NCI-H1694 (cell line): ENCODE measurements at regions not wholly inside any gene's neighbourhood (a gene's known extent, or its start where the extent isn't known, plus 50 kb on each side); places are given as distances from the start of the nearest gene placed in this dataset.

Experiments
- DNase-seq: peaks from one replicate; lab custom pipeline; 2025; lab: John Stamatoyannopoulos, UW

- DNase-seq, result no peak
Measured at GRCh38 chr1:38546636-38547035, 312.9 kb downstream of the RRAGC start.

GRCh38 chr1:38541223-38541622 lies 318.3 kb downstream of the RRAGC start:
- no peak for DNase-seq

DNA sequence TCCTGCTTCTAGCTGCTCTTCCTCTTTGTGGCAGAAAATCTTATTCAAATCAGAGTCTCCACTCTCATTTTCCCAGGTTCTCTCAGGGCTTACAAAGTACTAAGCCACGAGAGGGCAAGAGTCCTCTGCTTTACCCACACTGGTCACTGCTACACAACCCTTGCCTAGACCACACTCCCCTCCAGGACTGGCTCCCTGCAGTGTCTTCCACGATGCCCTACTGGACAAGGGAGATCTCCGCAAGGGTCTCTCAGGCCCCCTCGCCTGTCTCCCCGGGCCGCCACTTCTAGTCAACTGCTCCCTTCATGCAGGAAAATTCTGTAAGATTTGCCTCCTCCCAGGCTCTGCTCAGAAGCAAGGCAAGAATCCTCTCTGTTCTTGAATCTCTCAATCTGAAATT lies 319.6 kb downstream of the RRAGC start:
- no peak for DNase-seq

- no peak for DNase-seq
Measured at GRCh38 chr1:38538834-38539233, 320.7 kb downstream of the RRAGC start.

DNA sequence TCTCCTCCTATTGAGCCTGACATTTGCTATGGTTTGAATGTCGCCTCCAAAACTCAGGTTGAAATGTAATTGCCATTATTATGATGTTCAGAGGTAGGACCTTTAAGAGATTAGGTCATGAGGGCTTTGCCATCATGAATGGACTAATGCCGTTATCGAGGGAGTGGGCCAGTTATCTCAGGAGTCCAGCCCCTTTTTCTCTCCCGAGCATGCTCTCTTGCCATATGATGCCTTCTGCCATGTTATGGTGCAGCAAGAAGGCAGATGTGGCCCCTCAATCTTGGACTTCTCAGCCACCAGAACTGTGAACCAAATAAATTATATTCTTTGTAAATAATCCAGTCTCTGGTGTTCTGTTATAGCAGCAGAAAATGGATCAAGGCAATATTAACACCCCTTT lies 323.5 kb downstream of the RRAGC start:
- DNase-seq, result no peak

DNA sequence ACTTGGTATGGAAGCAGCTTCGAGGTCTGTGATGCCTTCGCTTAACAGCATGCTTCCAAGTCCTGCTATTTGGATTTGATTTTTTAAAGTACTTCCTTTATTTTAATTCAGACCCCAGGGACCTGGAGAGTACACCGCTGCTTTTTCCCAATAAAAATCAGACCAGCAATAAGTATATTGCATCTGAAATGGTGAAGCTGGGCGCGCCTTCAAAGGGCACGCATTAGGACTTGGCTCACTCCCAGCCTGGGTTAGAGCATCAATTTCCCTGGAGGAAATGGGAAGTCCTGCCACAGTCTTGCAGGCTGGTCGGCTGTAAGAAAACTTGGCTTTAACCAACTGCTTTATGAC lies 325.1 kb downstream of the RRAGC start:
- DNase-seq, result no peak

DNA sequence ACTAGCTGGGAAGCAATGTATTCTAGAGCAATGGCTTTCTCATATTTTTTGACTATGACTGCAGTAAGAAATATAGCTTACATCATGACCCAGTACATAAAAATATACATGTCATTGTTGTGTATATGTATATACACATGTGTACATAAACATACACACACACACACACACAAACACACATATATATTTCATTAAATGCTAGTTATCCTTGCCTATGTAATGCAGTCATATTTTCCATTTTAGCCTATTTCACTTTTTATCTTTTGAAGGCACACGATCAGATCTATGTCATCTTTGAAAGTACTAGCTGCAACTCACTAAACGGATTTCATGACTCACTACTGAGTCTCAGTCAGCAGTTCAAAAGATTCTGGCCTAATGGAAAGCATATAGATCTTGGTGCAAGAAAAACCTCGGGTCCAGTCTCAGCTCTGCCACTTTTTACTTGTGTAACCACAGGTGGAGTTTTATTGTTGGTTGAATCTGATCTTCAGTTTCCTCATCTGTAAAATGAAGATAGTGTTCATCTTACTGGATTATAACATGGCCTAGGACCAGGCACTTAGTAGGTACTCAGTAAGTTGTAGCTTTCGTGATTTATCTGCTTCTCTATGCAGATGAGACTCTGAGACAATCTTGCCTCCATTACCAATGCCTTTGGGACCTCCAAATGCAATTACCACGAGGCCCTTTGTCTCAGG lies 325.6 kb downstream of the RRAGC start:
- DNase-seq, result no peak

- no peak for DNase-seq
Measured at GRCh38 chr1:38530957-38531356, 328.6 kb downstream of the RRAGC start.

GRCh38 chr1:38529946-38530345 lies 329.6 kb downstream of the RRAGC start:
- no peak for DNase-seq

DNA sequence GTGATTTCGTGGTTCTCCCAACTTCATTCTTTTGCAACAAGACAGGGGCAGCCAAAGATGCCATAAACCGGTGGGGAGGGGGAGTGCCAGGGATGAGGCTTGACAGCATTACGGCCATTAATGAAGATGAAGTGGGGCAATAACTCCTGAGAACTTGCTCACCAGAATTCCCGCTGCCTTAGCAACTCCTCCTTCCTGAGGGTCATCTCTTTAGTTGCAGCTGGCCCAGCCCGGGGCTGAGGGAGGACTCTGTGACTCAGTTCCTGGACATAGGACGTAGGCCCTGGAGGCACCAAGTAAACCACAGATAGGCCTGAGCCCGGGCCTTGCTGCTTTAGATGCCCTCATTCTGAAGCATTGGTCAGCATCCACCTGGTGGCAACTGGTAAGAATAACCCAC lies 330.2 kb downstream of the RRAGC start:
- no peak for DNase-seq

- DNase-seq, result no peak
Measured at GRCh38 chr1:38528623-38529022, 330.9 kb downstream of the RRAGC start.

- no peak for DNase-seq
Measured at GRCh38 chr1:38527373-38527966, 332.1 kb downstream of the RRAGC start.

- no peak for DNase-seq
Measured at GRCh38 chr1:38526046-38526445, 333.5 kb downstream of the RRAGC start.

DNA sequence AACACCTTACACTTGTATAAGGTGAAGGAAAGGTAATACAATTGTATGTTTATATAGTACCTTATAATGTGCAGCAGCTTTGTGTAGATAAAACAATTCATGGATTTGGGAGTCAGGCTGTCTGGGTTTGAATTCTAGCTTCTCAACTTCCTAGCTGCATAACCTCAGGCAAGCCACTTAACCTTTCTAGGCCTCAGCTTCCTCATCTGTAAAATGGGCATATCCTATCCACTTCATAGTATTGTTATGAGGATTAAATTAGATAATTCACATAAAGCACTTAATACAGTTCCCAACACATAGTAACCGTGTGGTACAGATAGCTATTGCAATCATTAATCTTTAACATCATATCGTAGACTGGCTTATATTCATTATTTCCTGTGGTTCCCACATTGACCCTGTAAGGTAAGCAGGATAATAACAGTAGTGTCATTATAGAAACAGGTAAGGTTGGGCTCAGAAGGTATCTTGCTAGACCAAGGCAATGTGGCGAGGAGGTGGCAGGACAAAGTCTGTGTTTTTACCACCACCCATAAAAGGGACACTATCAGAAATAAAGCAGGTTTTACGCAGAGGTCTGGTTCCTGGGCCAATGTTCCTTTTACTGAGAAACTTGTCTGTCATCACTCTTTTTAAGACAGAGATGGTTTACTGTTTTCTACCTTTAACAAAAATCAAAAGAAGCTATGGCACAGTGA lies 334.1 kb downstream of the RRAGC start:
- no peak for DNase-seq

DNA sequence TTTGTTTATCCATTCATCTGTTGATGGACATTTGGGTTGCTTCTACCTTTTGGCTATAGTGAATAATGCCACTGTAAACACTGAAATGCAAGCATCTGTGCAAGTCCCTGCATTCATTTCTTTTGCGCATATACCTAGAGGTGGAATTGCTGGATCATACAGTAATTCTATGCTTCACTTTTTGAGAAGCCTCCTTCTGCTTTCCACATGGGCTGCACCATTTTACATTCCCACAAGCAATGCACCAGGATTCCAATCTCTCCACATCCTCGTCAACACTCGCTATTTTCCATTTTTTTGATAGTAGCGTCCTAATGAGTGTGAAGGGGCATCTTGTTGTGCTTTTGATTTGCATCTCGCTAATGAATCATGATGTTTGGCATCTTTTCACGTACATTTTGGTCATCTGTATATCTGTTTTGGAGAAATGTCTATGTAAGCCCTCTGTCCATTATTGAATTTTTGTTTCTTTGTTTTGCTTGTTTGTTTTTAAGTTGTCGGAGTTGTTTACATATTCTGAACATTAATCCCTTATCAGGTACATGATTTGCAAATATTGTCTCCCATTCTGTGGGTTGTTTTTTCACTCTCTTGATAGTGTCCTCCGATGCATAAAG lies 335.4 kb downstream of the RRAGC start:
- DNase-seq, result no peak

DNA sequence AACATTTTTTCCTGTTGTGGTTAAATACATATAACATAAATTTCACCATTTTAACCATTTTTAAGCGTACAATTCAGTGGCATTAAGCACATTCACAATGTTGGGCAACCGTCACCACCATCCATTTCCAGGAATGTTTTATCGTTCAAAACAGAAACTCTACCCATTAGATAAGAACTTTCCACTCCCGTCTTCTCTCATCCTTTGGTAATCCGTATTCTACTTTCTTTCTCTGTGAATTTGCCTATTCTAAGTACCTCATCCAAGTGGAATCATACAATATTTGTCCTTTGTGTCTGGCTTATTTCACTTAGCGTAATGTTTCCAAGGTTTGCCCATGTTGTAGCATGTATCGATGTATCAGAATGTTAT lies 336.0 kb downstream of the RRAGC start:
- no peak for DNase-seq

- DNase-seq, result no peak
Measured at GRCh38 chr1:38522915-38523567, 336.5 kb downstream of the RRAGC start.

GRCh38 chr1:38516560-38516959 lies 343.0 kb downstream of the RRAGC start:
- no peak for DNase-seq

DNA sequence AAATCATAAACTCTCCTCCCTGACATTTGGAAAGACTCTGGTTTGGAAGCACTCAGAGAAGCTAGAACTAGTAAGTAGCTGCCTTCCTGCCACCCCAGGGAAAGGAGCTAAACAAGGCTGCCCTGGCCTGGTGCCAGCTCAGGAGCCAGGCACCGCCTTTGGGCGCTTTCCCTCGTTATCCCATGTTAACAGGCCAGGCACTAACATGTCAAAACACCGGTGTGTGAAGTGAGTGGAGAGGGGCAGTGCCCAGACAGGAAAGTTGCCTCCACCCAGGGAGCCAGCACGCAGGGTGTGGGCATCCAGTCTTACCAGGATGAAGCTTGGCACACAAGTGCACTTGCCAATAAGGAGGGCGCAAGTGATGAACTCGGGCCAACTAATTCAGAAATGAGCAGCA lies 346.8 kb downstream of the RRAGC start:
- DNase-seq, result no peak

DNA sequence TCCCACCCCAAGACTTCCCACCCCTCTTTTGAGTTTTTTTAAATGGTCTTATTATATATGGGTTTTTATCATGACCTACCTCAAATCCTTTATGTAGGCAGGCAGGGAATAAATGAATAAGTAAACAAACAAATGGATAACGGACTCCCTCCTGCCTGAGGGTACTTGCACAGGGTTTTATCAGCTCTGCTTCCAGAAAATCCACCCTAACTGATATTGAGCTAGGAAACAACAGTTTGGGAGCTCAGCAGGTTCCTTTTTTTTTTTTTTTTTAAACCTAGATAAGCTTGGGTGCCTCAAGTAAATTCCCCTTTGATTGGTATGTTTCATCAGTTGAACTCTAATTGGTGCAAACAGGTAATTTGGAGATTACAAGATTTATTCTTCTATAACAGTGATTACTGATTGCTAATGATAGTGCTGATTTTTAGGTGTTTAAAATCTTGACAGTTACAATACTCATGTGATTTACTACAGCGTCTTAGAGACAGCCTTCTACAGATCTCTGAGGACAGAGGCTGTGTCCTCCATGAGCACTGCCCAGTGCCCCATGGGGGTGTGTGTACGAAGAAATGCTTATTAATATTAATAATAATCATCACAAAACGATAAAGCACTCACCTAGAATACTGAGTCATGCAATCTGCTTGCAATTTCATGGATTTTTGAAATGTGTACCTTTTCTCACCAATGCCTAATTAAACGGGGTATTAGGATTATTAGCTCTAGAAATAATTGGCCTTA lies 347.4 kb downstream of the RRAGC start:
- DNase-seq, result no peak

DNA sequence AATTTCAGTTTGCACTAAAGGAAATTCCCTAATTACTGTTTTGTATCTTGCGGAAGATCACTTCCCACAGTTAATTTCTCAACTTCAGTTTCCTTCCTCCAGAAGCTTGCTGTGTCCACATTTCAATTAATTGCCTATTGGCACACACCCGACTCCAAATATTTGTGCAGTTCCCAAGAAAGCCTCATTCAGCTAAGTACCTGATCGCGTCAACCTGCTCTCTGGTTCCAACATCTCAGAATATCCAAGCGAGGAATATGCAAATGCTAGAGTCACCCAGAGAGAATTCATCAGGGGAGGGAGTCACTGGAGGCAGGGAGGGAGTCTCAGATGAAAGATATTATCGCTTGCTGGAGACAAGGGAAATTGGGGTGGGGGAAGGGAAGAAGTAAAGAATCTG lies 351.3 kb downstream of the RRAGC start:
- DNase-seq, result no peak

DNA sequence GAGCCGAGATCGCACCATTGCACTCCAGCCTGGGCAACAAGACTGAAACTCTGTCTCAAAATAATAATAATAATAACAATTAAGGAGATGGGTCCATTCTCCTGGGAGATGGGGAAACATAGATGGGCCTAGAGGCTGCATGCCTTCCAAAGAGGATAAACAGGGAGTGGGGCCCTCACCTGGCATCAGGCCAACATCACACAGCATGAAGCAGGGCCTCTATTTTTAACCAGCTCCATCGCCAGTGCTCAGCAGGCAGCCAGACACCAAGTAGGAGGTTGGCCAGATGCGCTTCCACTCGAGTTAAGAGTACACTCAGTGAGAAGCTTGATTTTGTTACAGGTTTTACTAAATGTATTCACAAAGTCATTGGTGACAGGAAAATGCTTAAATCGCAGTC lies 352.0 kb downstream of the RRAGC start:
- DNase-seq, result no peak
